Common myeloid progenitor, CD34-positive (primary cell): ENCODE measurements at regions not wholly inside any gene's neighbourhood (a gene's known extent, or its start where the extent isn't known, plus 50 kb on each side); places are given as distances from the start of the nearest gene placed in this dataset.

Experiments
- CTCF ChIA-PET: fragments of 350-600 bp; sonication (Branson Sonifier 250); formaldehyde crosslinking; loops from one replicate; lab custom pipeline; 2021; ENCODE audit warnings: antibody characterized with exemption; lab: Charles Lee
- POLR2A ChIA-PET: fragments of 350-600 bp; sonication (Branson Sonifier 250); formaldehyde crosslinking; loops from one replicate; lab custom pipeline; 2021; ENCODE audit warnings: antibody characterized with exemption; lab: Charles Lee
- DNase-seq, 3 donors: peaks; one replicate each; pipeline versions ENCODE4 v3.0.0 to v3.0.0-alpha.2; 2013
- H3K27ac ChIP-seq, 2 experiments: 1 replicate in 1 of 2; 2 replicates in 1 of 2; pipeline ENCODE4 v1.7.0; 2013; ENCODE audit warnings: inconsistent platforms in 2 of 2, low read length in 2 of 2, mild to moderate bottlenecking in 2 of 2, low read depth in 1 of 2, moderate library complexity in 1 of 2; ENCODE audit not compliant: severe bottlenecking in 2 of 2, insufficient read depth in 1 of 2, poor library complexity in 1 of 2
- H3K27me3 ChIP-seq, 5 experiments: replicated peaks in 2 of 5; 1 replicate in 3 of 5; 2 replicates in 2 of 5; pipeline versions ENCODE4 v1.6.1 to v1.7.0; 2013; ENCODE audit warnings: low read length in 4 of 5, mild to moderate bottlenecking in 2 of 5, moderate library complexity in 2 of 5, inconsistent platforms in 1 of 5; ENCODE audit not compliant: insufficient read depth in 5 of 5, control insufficient read depth in 4 of 5
- H3K36me3 ChIP-seq, 4 experiments: 1 replicate in 2 of 4; 2 replicates in 2 of 4; pipeline versions ENCODE4 v1.6.1 to v1.7.0; 2013; ENCODE audit warnings: low read length in 3 of 4, control low read depth in 1 of 4, mild to moderate bottlenecking in 1 of 4; ENCODE audit not compliant: control insufficient read depth in 4 of 4, insufficient read depth in 4 of 4
- H3K4me1 ChIP-seq, 4 experiments: 1 replicate in 3 of 4; 2 replicates in 1 of 4; pipeline versions ENCODE4 v1.6.1 to v1.7.1; 2013; ENCODE audit warnings: low read length in 3 of 4, mild to moderate bottlenecking in 3 of 4, control low read depth in 1 of 4, inconsistent platforms in 1 of 4, moderate library complexity in 1 of 4; ENCODE audit not compliant: control insufficient read depth in 4 of 4, insufficient read depth in 4 of 4; ENCODE audit errors: control extremely low read depth in 1 of 4
- H3K4me3 ChIP-seq, 7 experiments: 1 replicate in 4 of 7; 2 replicates in 3 of 7; pipeline versions ENCODE4 v1.5.1 to v1.7.0; 2013; ENCODE audit warnings: mild to moderate bottlenecking in 7 of 7, low read length in 6 of 7, moderate library complexity in 6 of 7, inconsistent platforms in 2 of 7, low read depth in 2 of 7, control low read depth in 1 of 7; ENCODE audit not compliant: insufficient read depth in 4 of 7, control insufficient read depth in 1 of 7; ENCODE audit errors: extremely low read depth in 1 of 7
- H3K9me3 ChIP-seq, 5 experiments: 1 replicate in 4 of 5; 2 replicates in 1 of 5; pipeline versions ENCODE4 v1.6.1 to v1.7.1; 2013; ENCODE audit warnings: low read length in 4 of 5, mild to moderate bottlenecking in 2 of 5, inconsistent platforms in 1 of 5, low read depth in 1 of 5, moderate library complexity in 1 of 5; ENCODE audit not compliant: control insufficient read depth in 4 of 5, insufficient read depth in 2 of 5; ENCODE audit errors: control extremely low read depth in 1 of 5
- WGBS: methylation state at CpG from one replicate; pipeline ENCODE4 v1.1.5; 2013; ENCODE audit not compliant: insufficient coverage; 5-methylcytosine and 5-hydroxymethylcytosine counted together

GRCh38 chr3:76021376-76021775, 236.0 kb upstream of the ZNF717 start:
- Histone ChIP-seq H3K4me1 (no peaks in the 10 kb centered on the region), H3K36me3 (no peaks in the 10 kb centered on the region), H3K27me3 (no peaks in the 10 kb centered on the region), H3K9me3 (no peaks in the 10 kb centered on the region), H3K27ac (no peak overlapping the region), H3K4me3 (no peak overlapping the region)
- POLR2A ChIA-PET, result no interaction called here
- no peak for DNase-seq
- CTCF ChIA-PET, result interaction anchor here (0.7 kb wide), 1 partner anchor 183 kb away, joined by 4 read pairs; no protein-coding TSS in a partner anchor
- WGBS, result 100% methylated on average over 1 of the region's 4 CpGs

GRCh38 chr3:76024640-76025039, 239.3 kb upstream of the ZNF717 start:
- H3K4me1 ChIP-seq, result no peaks in the 10 kb centered on the region
- ChIA-PET POLR2A (no interaction called here), CTCF (interaction anchor here (1.3 kb wide), 1 partner anchor 13 kb away, joined by 3 read pairs; no protein-coding TSS in a partner anchor)
- H3K27me3 ChIP-seq, result no peaks in the 10 kb centered on the region
- WGBS, result no CpG with 5 or more reads among the region's 2 CpGs
- DNase-seq, result no peak
- H3K36me3 ChIP-seq, result no peaks in the 10 kb centered on the region
- no peaks in the 10 kb centered on the region for H3K9me3 ChIP-seq
- H3K4me3 ChIP-seq, result no peak overlapping the region
- no peak overlapping the region for H3K27ac ChIP-seq

- Histone ChIP-seq H3K27me3 (no peaks in the 10 kb centered on the region), H3K9me3 (no peaks in the 10 kb centered on the region), H3K27ac (no peak overlapping the region), H3K4me3 (no peak overlapping the region), H3K36me3 (no peaks in the 10 kb centered on the region), H3K4me1 (no peaks in the 10 kb centered on the region)
- POLR2A ChIA-PET, result no interaction called here
- WGBS, result 100% methylated on average over 1 of the region's 1 CpG
- DNase-seq, result no peak
- CTCF ChIA-PET, result no interaction called here
Observed at GRCh38 chr3:76025561-76025960, 240.2 kb upstream of the ZNF717 start.

- no peaks in the 10 kb centered on the region for H3K36me3 ChIP-seq
- POLR2A ChIA-PET, result no interaction called here
- H3K27ac ChIP-seq, result no peak overlapping the region
- no peaks in the 10 kb centered on the region for H3K9me3 ChIP-seq
- no peaks in the 10 kb centered on the region for H3K27me3 ChIP-seq
- H3K4me1 ChIP-seq, result no peaks in the 10 kb centered on the region
- CTCF ChIA-PET, result no interaction called here
- no peak for DNase-seq
- H3K4me3 ChIP-seq, result no peak overlapping the region
Observed at GRCh38 chr3:76026379-76026778, 241.0 kb upstream of the ZNF717 start.

GRCh38 chr3:76028774-76029173, 243.4 kb upstream of the ZNF717 start:
- ChIA-PET CTCF (no interaction called here), POLR2A (no interaction called here)
- DNase-seq, result no peak
- Histone ChIP-seq H3K27ac (no peak overlapping the region), H3K4me1 (no peaks in the 10 kb centered on the region), H3K36me3 (no peaks in the 10 kb centered on the region), H3K4me3 (no peak overlapping the region), H3K9me3 (no peaks in the 10 kb centered on the region), H3K27me3 (no peaks in the 10 kb centered on the region)

GRCh38 chr3:76034649-76035048, 249.3 kb upstream of the ZNF717 start:
- H3K4me3 ChIP-seq, result no peak overlapping the region
- CTCF ChIA-PET, result interaction anchor here (1.4 kb wide), 1 partner anchor 28 kb away, joined by 3 read pairs; no protein-coding TSS in a partner anchor
- 81% methylated on average over 4 of the region's 4 CpGs for WGBS

GRCh38 chr3:76035117-76035516, 249.8 kb upstream of the ZNF717 start:
- POLR2A ChIA-PET, result no interaction called here
- Histone ChIP-seq H3K4me3 (no peak overlapping the region), H3K9me3 (no peaks in the 10 kb centered on the region), H3K4me1 (no peaks in the 10 kb centered on the region), H3K27me3 (no peaks in the 10 kb centered on the region), H3K27ac (no peak overlapping the region), H3K36me3 (no peaks in the 10 kb centered on the region)
- no CpG with 5 or more reads among the region's 2 CpGs for WGBS
- CTCF ChIA-PET, result interaction anchor here (0.6 kb wide), 1 partner anchor 10 kb away, joined by 3 read pairs; no protein-coding TSS in a partner anchor
- no peak for DNase-seq

More at GRCh38 chr3:76034649-76035048, 249.3 kb upstream of the ZNF717 start:
- Histone ChIP-seq H3K9me3 (no peaks in the 10 kb centered on the region), H3K27ac (no peak overlapping the region), H3K36me3 (no peaks in the 10 kb centered on the region), H3K4me1 (no peaks in the 10 kb centered on the region), H3K27me3 (no peaks in the 10 kb centered on the region)
- POLR2A ChIA-PET, result no interaction called here
- DNase-seq, result no peak
